PC-3 (cell line): ENCODE measurements at regions not wholly inside any gene's neighbourhood (a gene's known extent, or its start where the extent isn't known, plus 50 kb on each side); places are given as distances from the start of the nearest gene placed in this dataset.

Source experiments
- CTCF ChIP-seq: fragments of 300-600 bp; sonication (generic); conservative IDR thresholded peaks from 2 replicates; pipeline ENCODE4 v1.5.1; 2017; ENCODE audit warnings: antibody characterized with exemption, low read depth, mild to moderate bottlenecking, low read length
- EZH2 ChIP-seq: fragments of 300-600 bp; sonication (generic); IDR thresholded peaks from one replicate; pipeline ENCODE4 v1.6.1; 2017; ENCODE audit warnings: antibody characterized with exemption, mild to moderate bottlenecking, low read length; ENCODE audit not compliant: unreplicated experiment
- EZH2phosphoT487 ChIP-seq: fragments of 300-600 bp; sonication (generic); IDR thresholded peaks from 2 replicates; pipeline ENCODE4 v1.6.1; 2018; ENCODE audit warnings: mild to moderate bottlenecking, antibody characterized with exemption, low read length, borderline replicate concordance

GRCh38 chr20:53706466-53707370, 113.1 kb upstream of the ZNF217 start:
- TF ChIP-seq EZH2phosphoT487 (no peak), CTCF (no peak), EZH2 (no peak)
